Hepatocyte (in vitro differentiated cells): ENCODE measurements at regions not wholly inside any gene's neighbourhood (a gene's known extent, or its start where the extent isn't known, plus 50 kb on each side); places are given as distances from the start of the nearest gene placed in this dataset.

Experiments
- EZH2 ChIP-seq: fragments of 200-600 bp; sonication (generic); IDR thresholded peaks from 2 replicates; pipeline ENCODE4 v1.6.1; 2016; ENCODE audit warnings: antibody characterized with exemption, mild to moderate bottlenecking, borderline replicate concordance
- TF ChIP-seq, protein P1 (sequence below): fragments of 200-600 bp; sonication (generic); IDR thresholded peaks from 2 replicates; pipeline ENCODE4 v1.5.1; 2016; ENCODE audit warnings: antibody characterized with exemption, mild to moderate bottlenecking; ENCODE audit not compliant: poor library complexity

DNA sequence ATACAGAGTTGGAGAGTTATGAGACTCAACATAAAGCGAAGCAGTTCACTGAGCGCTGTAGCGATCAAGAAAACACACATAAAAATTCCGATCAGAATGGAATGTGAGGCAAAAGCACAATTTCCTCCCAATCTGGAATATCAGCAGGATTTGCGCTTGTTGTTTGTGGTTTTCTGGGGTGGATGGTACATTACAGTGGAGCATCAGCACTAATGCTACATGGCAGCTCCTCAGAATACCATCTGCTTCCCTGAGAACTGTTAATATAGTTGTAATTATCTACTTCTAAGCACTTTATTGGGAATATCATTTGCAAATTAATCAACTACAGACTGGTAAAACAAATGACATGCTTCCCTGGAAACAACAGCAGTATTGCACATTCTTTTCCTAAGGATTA lies 324.1 kb upstream of the PPARGC1A start:
- TF ChIP-seq, protein P1, sequence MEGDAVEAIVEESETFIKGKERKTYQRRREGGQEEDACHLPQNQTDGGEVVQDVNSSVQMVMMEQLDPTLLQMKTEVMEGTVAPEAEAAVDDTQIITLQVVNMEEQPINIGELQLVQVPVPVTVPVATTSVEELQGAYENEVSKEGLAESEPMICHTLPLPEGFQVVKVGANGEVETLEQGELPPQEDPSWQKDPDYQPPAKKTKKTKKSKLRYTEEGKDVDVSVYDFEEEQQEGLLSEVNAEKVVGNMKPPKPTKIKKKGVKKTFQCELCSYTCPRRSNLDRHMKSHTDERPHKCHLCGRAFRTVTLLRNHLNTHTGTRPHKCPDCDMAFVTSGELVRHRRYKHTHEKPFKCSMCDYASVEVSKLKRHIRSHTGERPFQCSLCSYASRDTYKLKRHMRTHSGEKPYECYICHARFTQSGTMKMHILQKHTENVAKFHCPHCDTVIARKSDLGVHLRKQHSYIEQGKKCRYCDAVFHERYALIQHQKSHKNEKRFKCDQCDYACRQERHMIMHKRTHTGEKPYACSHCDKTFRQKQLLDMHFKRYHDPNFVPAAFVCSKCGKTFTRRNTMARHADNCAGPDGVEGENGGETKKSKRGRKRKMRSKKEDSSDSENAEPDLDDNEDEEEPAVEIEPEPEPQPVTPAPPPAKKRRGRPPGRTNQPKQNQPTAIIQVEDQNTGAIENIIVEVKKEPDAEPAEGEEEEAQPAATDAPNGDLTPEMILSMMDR = no peak
- no peak for TF ChIP-seq EZH2
